OCI-LY3 (cell line): ENCODE measurements at regions not wholly inside any gene's neighbourhood (a gene's known extent, or its start where the extent isn't known, plus 50 kb on each side); places are given as distances from the start of the nearest gene placed in this dataset.

Experiments used
- H2AFZ ChIP-seq: fragments of 200-600, 300-600 bp; shearing (Covaris generic); 2 replicates; pipeline ENCODE4 v1.6.0; 2014; ENCODE audit warnings: antibody characterized with exemption, low read depth, low read length
- H3K27ac ChIP-seq: fragments of 200-600, 300-600 bp; sonication (generic); 2 replicates; pipeline ENCODE4 v1.5.1; 2014; ENCODE audit warnings: mild to moderate bottlenecking, low read length, moderate library complexity, mixed read lengths
- H3K27me3 ChIP-seq: fragments of 200-600, 300-600 bp; sonication (generic); 2 replicates; pipeline ENCODE4 v1.6.1; 2014; ENCODE audit warnings: low read depth, low read length, mixed read lengths
- H3K36me3 ChIP-seq: fragments of 200-600, 300-600 bp; sonication (generic); replicated peaks from 2 replicates; pipeline ENCODE3; 2014; ENCODE audit warnings: low read depth, low read length, mixed read lengths
- H3K4me1 ChIP-seq: fragments of 300-600, 200-600 bp; sonication (generic); 2 replicates; pipeline ENCODE4 v1.6.1; 2014; ENCODE audit warnings: low read length, mixed read lengths
- H3K4me2 ChIP-seq: fragments of 200-600, 300-600 bp; sonication (generic); 2 replicates; pipeline ENCODE4 v1.6.1; 2014; ENCODE audit warnings: low read length, mixed read lengths
- H3K4me3 ChIP-seq: fragments of 300-600, 200-600 bp; sonication (generic); 2 replicates; pipeline ENCODE4 v1.5.1; 2014; ENCODE audit warnings: antibody characterized with exemption, mild to moderate bottlenecking, low read length, moderate library complexity
- H3K79me2 ChIP-seq: fragments of 300-600, 200-600 bp; shearing (Covaris generic); 2 replicates; pipeline ENCODE4 v1.6.1; 2014; ENCODE audit warnings: mild to moderate bottlenecking, low read length, mixed read lengths
- H3K9ac ChIP-seq: fragments of 300-600, 200-600 bp; shearing (Covaris generic); 2 replicates; pipeline ENCODE4 v1.6.0; 2014; ENCODE audit warnings: mild to moderate bottlenecking, low read length, moderate library complexity
- H3K9me3 ChIP-seq: fragments of 200-600, 300-600 bp; shearing (Covaris generic); 2 replicates; pipeline ENCODE4 v1.6.1; 2014; ENCODE audit warnings: low read length, mixed read lengths; ENCODE audit not compliant: insufficient read depth
- H4K20me1 ChIP-seq: fragments of 200-600, 300-600 bp; sonication (generic); 2 replicates; pipeline ENCODE4 v1.6.1; 2016; ENCODE audit warnings: low read length, mixed read lengths; ENCODE audit not compliant: insufficient read depth
- EZH2phosphoT487 ChIP-seq: fragments of 200-600 bp; shearing (Covaris generic); IDR thresholded peaks from 2 replicates; pipeline ENCODE4 v1.6.1; 2018; ENCODE audit warnings: antibody characterized with exemption, mixed run types, low read depth
- TF ChIP-seq, protein P1 (sequence below): fragments of 200-600, 300-600 bp; sonication (generic); IDR thresholded peaks from 2 replicates; pipeline ENCODE4 v1.5.1; 2014; ENCODE audit warnings: antibody characterized with exemption, low read length, low read depth

GRCh38 chr2:66749566-66749965 is 314.6 kb downstream of the MEIS1 start:
- Histone ChIP-seq H3K27me3 (no peaks in the 10 kb centered on the region), H3K4me2 (no peak overlapping the region), H3K79me2 (no peaks in the 10 kb centered on the region), H4K20me1 (no peaks in the 10 kb centered on the region), H2AFZ (no peak overlapping the region), H3K27ac (no peak overlapping the region), H3K4me3 (no peak overlapping the region), H3K4me1 (peaks cover 7% of the 10 kb centered on the region; the same call in 1 of the 2 replicates), H3K36me3 (no peaks in the 10 kb centered on the region), H3K9ac (no peak overlapping the region), H3K9me3 (no peaks in the 10 kb centered on the region)
- no peak for TF ChIP-seq EZH2phosphoT487
- TF ChIP-seq, protein P1, sequence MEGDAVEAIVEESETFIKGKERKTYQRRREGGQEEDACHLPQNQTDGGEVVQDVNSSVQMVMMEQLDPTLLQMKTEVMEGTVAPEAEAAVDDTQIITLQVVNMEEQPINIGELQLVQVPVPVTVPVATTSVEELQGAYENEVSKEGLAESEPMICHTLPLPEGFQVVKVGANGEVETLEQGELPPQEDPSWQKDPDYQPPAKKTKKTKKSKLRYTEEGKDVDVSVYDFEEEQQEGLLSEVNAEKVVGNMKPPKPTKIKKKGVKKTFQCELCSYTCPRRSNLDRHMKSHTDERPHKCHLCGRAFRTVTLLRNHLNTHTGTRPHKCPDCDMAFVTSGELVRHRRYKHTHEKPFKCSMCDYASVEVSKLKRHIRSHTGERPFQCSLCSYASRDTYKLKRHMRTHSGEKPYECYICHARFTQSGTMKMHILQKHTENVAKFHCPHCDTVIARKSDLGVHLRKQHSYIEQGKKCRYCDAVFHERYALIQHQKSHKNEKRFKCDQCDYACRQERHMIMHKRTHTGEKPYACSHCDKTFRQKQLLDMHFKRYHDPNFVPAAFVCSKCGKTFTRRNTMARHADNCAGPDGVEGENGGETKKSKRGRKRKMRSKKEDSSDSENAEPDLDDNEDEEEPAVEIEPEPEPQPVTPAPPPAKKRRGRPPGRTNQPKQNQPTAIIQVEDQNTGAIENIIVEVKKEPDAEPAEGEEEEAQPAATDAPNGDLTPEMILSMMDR: no peak

DNA sequence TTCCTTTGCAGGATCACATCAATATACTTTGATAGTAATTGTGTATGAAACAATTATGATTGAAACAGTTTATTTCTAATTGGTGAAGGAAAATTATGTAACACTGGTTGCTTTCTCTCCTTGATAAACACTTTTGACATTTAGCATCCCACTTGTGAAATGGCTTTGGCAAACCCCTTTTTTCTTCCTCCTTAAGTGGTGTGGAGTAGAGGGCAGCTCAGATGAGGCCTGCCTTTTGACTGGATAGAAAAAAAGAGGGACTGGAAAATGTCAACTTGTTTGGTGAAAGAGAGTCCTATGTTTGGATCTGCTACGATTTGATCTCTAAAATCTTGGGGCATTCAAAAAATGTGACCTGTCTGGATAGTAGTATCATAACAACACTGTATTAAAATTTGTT is 318.3 kb downstream of the MEIS1 start:
- no peak overlapping the region for H3K4me3 ChIP-seq
- no peak overlapping the region for H3K9ac ChIP-seq
- H3K9me3 ChIP-seq: no peaks in the 10 kb centered on the region
- no peak for TF ChIP-seq EZH2phosphoT487
- TF ChIP-seq, protein P1: no peak
- peaks cover 7% of the 10 kb centered on the region; the same call in 1 of the 2 replicates for H3K4me1 ChIP-seq
- H2AFZ ChIP-seq: no peak overlapping the region
- no peak overlapping the region for H3K4me2 ChIP-seq
- no peaks in the 10 kb centered on the region for H3K27me3 ChIP-seq
- no peak overlapping the region for H3K27ac ChIP-seq
- no peaks in the 10 kb centered on the region for H3K79me2 ChIP-seq
- H3K36me3 ChIP-seq: no peaks in the 10 kb centered on the region
- H4K20me1 ChIP-seq: no peaks in the 10 kb centered on the region

DNA sequence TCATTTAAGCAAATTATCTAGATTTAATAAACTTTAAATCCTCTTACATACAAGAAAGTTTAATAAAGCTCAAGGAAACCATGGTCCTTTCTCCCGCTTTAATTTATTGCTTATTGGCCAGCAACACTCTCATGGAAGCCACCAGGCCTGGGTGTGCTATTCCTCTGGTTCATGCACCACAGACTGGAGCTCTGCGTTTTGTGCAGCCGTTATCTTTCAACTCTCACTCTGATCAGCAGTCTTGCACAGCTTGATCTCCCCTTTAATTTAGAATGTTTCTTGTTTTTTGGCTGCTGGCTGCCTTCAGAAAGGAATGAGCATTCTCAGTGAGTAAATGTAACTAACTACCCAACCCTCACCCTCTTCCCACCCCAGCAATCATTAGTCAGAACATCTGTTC is 318.7 kb downstream of the MEIS1 start:
- Histone ChIP-seq H3K9ac (no peak overlapping the region), H2AFZ (no peak overlapping the region), H3K4me1 (peaks cover 5% of the 10 kb centered on the region; the same call in 1 of the 2 replicates), H3K4me2 (no peak overlapping the region), H3K27me3 (no peaks in the 10 kb centered on the region), H3K79me2 (no peaks in the 10 kb centered on the region), H3K36me3 (no peaks in the 10 kb centered on the region), H4K20me1 (no peaks in the 10 kb centered on the region), H3K4me3 (no peak overlapping the region), H3K27ac (no peak overlapping the region), H3K9me3 (no peaks in the 10 kb centered on the region)
- TF ChIP-seq EZH2phosphoT487: no peak
- TF ChIP-seq, protein P1: no peak

DNA sequence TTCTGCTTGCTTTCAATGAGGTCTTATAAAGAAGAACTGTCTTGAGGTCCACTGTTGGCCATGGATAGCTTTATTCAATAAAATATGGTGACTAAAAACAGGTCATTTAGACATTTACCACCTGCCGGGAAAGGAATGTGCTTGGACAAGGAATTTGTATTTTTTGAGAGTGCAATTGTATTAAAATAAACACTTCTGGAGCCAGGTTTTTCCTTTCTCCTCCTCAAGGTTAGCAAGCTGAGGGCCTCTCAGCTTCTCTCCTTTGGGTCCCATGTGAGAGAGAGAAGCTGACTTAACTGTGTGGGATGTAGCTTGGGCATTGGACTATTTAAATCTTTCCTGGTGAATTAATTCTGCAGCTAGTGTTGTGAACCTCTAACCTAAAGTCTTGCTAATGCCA is 321.0 kb downstream of the MEIS1 start:
- H3K27me3 ChIP-seq: no peaks in the 10 kb centered on the region
- H4K20me1 ChIP-seq: no peaks in the 10 kb centered on the region
- no peak overlapping the region for H3K4me3 ChIP-seq
- no peak overlapping the region for H3K27ac ChIP-seq
- TF ChIP-seq, protein P1: no peak
- no peak for TF ChIP-seq EZH2phosphoT487
- no peaks in the 10 kb centered on the region for H3K4me1 ChIP-seq
- no peak overlapping the region for H3K9ac ChIP-seq
- H2AFZ ChIP-seq: no peak overlapping the region
- no peaks in the 10 kb centered on the region for H3K36me3 ChIP-seq
- no peaks in the 10 kb centered on the region for H3K9me3 ChIP-seq
- H3K4me2 ChIP-seq: no peak overlapping the region
- H3K79me2 ChIP-seq: no peaks in the 10 kb centered on the region
